GM19351 (cell line): ENCODE measurements at regions not wholly inside any gene's neighbourhood (a gene's known extent, or its start where the extent isn't known, plus 50 kb on each side); places are given as distances from the start of the nearest gene placed in this dataset.

Source experiments
- ATAC-seq: cut with Tn5 transposase; IDR thresholded peaks from one replicate; pipeline ENCODE4 v1.9.1; 2021; ENCODE audit warnings: mild to moderate bottlenecking, moderate library complexity; ENCODE audit not compliant: unreplicated experiment

GRCh38 chr5:159525117-159525516 is 194.8 kb upstream of the IL12B start:
- ATAC-seq = no peak

GRCh38 chr5:159527546-159528254 is 197.4 kb upstream of the IL12B start:
- ATAC-seq = no peak

- no peak for ATAC-seq
Measured at GRCh38 chr5:159531554-159532105, 201.3 kb upstream of the IL12B start.

- ATAC-seq = no peak
Measured at GRCh38 chr5:159533197-159533596, 202.9 kb upstream of the IL12B start.

GRCh38 chr5:159536166-159536565 is 205.9 kb upstream of the IL12B start:
- no peak for ATAC-seq

GRCh38 chr5:159536646-159537045 is 206.4 kb upstream of the IL12B start:
- ATAC-seq = no peak

- ATAC-seq = no peak
Measured at GRCh38 chr5:159539678-159540077, 209.4 kb upstream of the IL12B start.

GRCh38 chr5:159543326-159543725 is 213.0 kb upstream of the IL12B start:
- no peak for ATAC-seq

- no peak for ATAC-seq
Measured at GRCh38 chr5:159545156-159545555, 214.9 kb upstream of the IL12B start.

- no peak for ATAC-seq
Measured at GRCh38 chr5:159547466-159548195, 217.3 kb upstream of the IL12B start.

- no peak for ATAC-seq
Measured at GRCh38 chr5:159548517-159548916, 218.2 kb upstream of the IL12B start.

GRCh38 chr5:159549046-159549445 is 218.8 kb upstream of the IL12B start:
- no peak for ATAC-seq

GRCh38 chr5:159550951-159551350 is 220.7 kb upstream of the IL12B start:
- ATAC-seq = no peak

- no peak for ATAC-seq
Measured at GRCh38 chr5:159552751-159553150, 222.5 kb upstream of the IL12B start.

- ATAC-seq = no peak
Measured at GRCh38 chr5:159553792-159554191, 223.5 kb upstream of the IL12B start.

- no peak for ATAC-seq
Measured at GRCh38 chr5:159555084-159555483, 224.8 kb upstream of the IL12B start.

- no peak for ATAC-seq
Measured at GRCh38 chr5:159559337-159559736, 229.1 kb upstream of the IL12B start.

- ATAC-seq = no peak
Measured at GRCh38 chr5:159560088-159560487, 229.8 kb upstream of the IL12B start.

GRCh38 chr5:159564031-159564430 is 233.7 kb upstream of the IL12B start:
- ATAC-seq = no peak

- ATAC-seq = no peak
Measured at GRCh38 chr5:159566832-159567231, 236.5 kb upstream of the IL12B start.

- no peak for ATAC-seq
Measured at GRCh38 chr5:159567461-159567860, 237.2 kb upstream of the IL12B start.
